ENCODE measurements at regions not wholly inside any gene's neighbourhood (a gene's known extent, or its start where the extent isn't known, plus 50 kb on each side); places are given as distances from the start of the nearest gene placed in this dataset.

DNA sequence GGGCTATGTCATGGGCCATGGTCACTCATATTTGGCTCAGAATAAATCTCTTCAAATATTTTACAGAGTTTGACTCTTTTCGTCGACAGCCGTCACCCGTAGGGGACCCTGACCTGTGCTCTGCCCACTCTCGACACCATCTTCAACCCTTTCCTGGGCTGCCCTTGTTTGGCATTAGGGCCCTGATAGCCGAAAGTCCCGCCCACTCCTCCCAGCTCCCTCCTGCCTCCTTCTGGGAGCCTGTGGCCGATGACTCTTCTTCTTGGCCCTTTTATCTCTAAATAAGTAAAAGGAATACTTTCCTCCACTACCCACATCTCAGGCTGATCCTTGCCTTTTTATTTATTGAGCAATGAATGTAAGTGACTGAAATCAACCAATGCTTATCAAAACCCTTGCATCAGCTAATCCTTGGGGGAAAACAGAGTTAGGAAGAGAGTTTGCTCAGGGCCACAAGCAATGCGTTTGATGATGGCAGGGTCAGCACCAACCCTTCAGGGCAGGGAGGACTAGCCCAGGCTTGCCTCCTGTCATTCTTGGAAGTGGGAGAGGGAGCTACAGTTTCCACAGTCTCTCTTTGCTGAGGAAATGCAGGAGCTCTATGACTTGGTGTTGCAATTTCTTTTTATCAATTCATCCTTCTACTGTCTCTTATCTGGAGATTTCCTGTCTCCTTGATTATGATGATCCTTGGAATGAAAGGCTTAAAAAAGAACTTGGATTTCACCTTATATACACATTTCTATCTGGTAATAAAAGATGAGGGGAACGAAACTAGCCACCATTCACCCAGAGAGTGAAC lies 218.2 kb upstream of the PODXL start:
- no peak overlapping the region for H2AFZ ChIP-seq (replicated peaks; ENCODE audit: low read length, poor library complexity)

More for the DNA sequence above, 218.2 kb upstream of the PODXL start:
- H4K20me1 ChIP-seq (ENCODE audit: insufficient read depth, low read length) = no peaks in the 10 kb centered on the region
- H3K23ac ChIP-seq (ENCODE audit: low read depth, low read length) = no peak overlapping the region
- H3K4me3 ChIP-seq (ENCODE audit: insufficient read depth, low read depth, low read length) = no peak overlapping the region
- no peaks in the 10 kb centered on the region for H3K9me1 ChIP-seq (ENCODE audit: insufficient read depth, low read length)
- DNase-seq = no peak
- no peak overlapping the region for H2BK120ac ChIP-seq (ENCODE audit: low read depth, low read length)
- no peak overlapping the region for H3K4me2 ChIP-seq (ENCODE audit: low read depth, low read length)
- intact Hi-C loops (cut with micrococcal nuclease) (no loop called here), dilution Hi-C loops (cut with HindIII; ENCODE audit: low sequenced_read_pairs, unreplicated experiment) (no loop called here), in situ Hi-C loops (cut with MboI; ENCODE audit: low sequenced_read_pairs) (no loop called here)
- no peaks in the 10 kb centered on the region for H3K79me1 ChIP-seq (ENCODE audit: low read depth in 1 of 2, low read length in 2 of 2)
- ATAC-seq (ENCODE audit: low read depth) = no peak
- H2BK20ac ChIP-seq (ENCODE audit: low read depth, low read length) = no peak overlapping the region
- H2AK9ac ChIP-seq (replicated peaks; ENCODE audit: low read depth, low read length, poor library complexity) = no peak overlapping the region
- H2BK15ac ChIP-seq (ENCODE audit: low read depth, low read length) = no peak overlapping the region
- H2BK5ac ChIP-seq (ENCODE audit: low read depth, low read length, poor library complexity, severe bottlenecking) = no peak overlapping the region
- no peak overlapping the region for H3K27ac ChIP-seq (ENCODE audit: insufficient read depth, low read length)
- H3K14ac ChIP-seq (replicated peaks; ENCODE audit: low read depth, low read length) = no peak overlapping the region
- H3K4me1 ChIP-seq (ENCODE audit: control insufficient read depth, insufficient read depth, low read length) = no peaks in the 10 kb centered on the region
- ChIA-PET POLR2A (ENCODE audit: unreplicated experiment) (no interaction called here), CTCF (no interaction called here)
- 53% methylated on average over 6 of the region's 10 CpGs; no CpG with 5 or more reads in 1 of the 2 experiments for WGBS, 2 experiments (ENCODE audit: extremely low coverage in 2 of 2, insufficient read length in 1 of 2)
- no peak overlapping the region for H3K9ac ChIP-seq (ENCODE audit: low read depth, low read length)
- H4K91ac ChIP-seq (ENCODE audit: insufficient read depth, low read depth, low read length) = no peak overlapping the region
- H4K8ac ChIP-seq (ENCODE audit: low read depth in 2 of 2, low read length in 2 of 2) = no peak overlapping the region
- H3K18ac ChIP-seq (ENCODE audit: low read depth, low read length) = no peak overlapping the region
- no peak overlapping the region for H3K56ac ChIP-seq (ENCODE audit: extremely low read depth, insufficient read depth, low read length)
- no peak overlapping the region for H3K4ac ChIP-seq (ENCODE audit: low read depth, low read length)
- no peaks in the 10 kb centered on the region for H3K9me3 ChIP-seq (ENCODE audit: control insufficient read depth, insufficient read depth, low read length)
- H3K36me3 ChIP-seq (ENCODE audit: control insufficient read depth, insufficient read depth, low read length) = no peaks in the 10 kb centered on the region
- H2AK5ac ChIP-seq (ENCODE audit: low read depth, low read length) = no peak overlapping the region
- BruUV-seq (replicated peaks) = no TSS peak
- H4K5ac ChIP-seq (ENCODE audit: low read depth, low read length) = no peak overlapping the region
- no peaks in the 10 kb centered on the region for H3K27me3 ChIP-seq (ENCODE audit: control insufficient read depth, insufficient read depth, low read length)
- TF ChIP-seq RAD21 (IDR thresholded peaks at IDR 0.05; ENCODE audit: low read length) = no peak
- no peak for TF ChIP-seq MAFK (IDR thresholded peaks at IDR 0.05; ENCODE audit: low read depth, low read length)
- TF ChIP-seq CEBPB (IDR thresholded peaks at IDR 0.05; ENCODE audit: low read depth, low read length) = no peak
- no peak for TF ChIP-seq MXI1 (IDR thresholded peaks at IDR 0.05; ENCODE audit: borderline replicate concordance, low read depth, low read length)
- TF ChIP-seq BHLHE40 (IDR thresholded peaks at IDR 0.05; ENCODE audit: low read depth, low read length) = no peak
- no peak for TF ChIP-seq RCOR1 (IDR thresholded peaks at IDR 0.05; ENCODE audit: insufficient replicate concordance, low read length)
- TF ChIP-seq, protein P1, sequence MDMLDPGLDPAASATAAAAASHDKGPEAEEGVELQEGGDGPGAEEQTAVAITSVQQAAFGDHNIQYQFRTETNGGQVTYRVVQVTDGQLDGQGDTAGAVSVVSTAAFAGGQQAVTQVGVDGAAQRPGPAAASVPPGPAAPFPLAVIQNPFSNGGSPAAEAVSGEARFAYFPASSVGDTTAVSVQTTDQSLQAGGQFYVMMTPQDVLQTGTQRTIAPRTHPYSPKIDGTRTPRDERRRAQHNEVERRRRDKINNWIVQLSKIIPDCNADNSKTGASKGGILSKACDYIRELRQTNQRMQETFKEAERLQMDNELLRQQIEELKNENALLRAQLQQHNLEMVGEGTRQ (IDR thresholded peaks at IDR 0.05; ENCODE audit: low read depth, low read length) = no peak
- TF ChIP-seq, protein P2, sequence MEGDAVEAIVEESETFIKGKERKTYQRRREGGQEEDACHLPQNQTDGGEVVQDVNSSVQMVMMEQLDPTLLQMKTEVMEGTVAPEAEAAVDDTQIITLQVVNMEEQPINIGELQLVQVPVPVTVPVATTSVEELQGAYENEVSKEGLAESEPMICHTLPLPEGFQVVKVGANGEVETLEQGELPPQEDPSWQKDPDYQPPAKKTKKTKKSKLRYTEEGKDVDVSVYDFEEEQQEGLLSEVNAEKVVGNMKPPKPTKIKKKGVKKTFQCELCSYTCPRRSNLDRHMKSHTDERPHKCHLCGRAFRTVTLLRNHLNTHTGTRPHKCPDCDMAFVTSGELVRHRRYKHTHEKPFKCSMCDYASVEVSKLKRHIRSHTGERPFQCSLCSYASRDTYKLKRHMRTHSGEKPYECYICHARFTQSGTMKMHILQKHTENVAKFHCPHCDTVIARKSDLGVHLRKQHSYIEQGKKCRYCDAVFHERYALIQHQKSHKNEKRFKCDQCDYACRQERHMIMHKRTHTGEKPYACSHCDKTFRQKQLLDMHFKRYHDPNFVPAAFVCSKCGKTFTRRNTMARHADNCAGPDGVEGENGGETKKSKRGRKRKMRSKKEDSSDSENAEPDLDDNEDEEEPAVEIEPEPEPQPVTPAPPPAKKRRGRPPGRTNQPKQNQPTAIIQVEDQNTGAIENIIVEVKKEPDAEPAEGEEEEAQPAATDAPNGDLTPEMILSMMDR (conservative IDR thresholded peaks at IDR 0.05; ENCODE audit: low read depth, low read length) = no peak
- TF ChIP-seq, protein P3, sequence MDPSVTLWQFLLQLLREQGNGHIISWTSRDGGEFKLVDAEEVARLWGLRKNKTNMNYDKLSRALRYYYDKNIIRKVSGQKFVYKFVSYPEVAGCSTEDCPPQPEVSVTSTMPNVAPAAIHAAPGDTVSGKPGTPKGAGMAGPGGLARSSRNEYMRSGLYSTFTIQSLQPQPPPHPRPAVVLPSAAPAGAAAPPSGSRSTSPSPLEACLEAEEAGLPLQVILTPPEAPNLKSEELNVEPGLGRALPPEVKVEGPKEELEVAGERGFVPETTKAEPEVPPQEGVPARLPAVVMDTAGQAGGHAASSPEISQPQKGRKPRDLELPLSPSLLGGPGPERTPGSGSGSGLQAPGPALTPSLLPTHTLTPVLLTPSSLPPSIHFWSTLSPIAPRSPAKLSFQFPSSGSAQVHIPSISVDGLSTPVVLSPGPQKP (IDR thresholded peaks at IDR 0.05; ENCODE audit: borderline replicate concordance, low read depth, low read length) = no peak
- no peak for TF ChIP-seq NFE2L2 (IDR thresholded peaks at IDR 0.05; ENCODE audit: low read depth, low read length)
- no peak for TF ChIP-seq CHD1 (IDR thresholded peaks at IDR 0.05; ENCODE audit: low read depth, low read length)
- TF ChIP-seq SMC3 (IDR thresholded peaks at IDR 0.05; ENCODE audit: low read depth, low read length) = no peak
- TF ChIP-seq RFX5 (IDR thresholded peaks at IDR 0.05; ENCODE audit: low read depth, low read length) = no peak
- no peak for TF ChIP-seq POLR2A (IDR thresholded peaks at IDR 0.05; ENCODE audit: low read depth, low read length)
- no peak for TF ChIP-seq MAZ (IDR thresholded peaks at IDR 0.05; ENCODE audit: borderline replicate concordance, low read depth, low read length)
- no peak for TF ChIP-seq FOS (IDR thresholded peaks at IDR 0.05; ENCODE audit: low read depth, low read length)

All from IMR-90 (cell line).